K562 (cell line): ENCODE measurements at regions not wholly inside any gene's neighbourhood (a gene's known extent, or its start where the extent isn't known, plus 50 kb on each side); places are given as distances from the start of the nearest gene placed in this dataset.

Experiments used
- ATAC-seq: fragments of 200-7000 bp; cut with Tn5 transposase; 3 replicates; pipeline ENCODE4 v1.9.1; 2020; ENCODE audit warnings: moderate library complexity
- BruUV-seq: library from RNA; stranded (reverse); fragments of 400-500 nt; replicated peaks from 2 replicates; lab custom pipeline; 2021; lab: Mats Ljungman, UMichigan
- CTCF ChIA-PET: fragments of 300-600 bp; formaldehyde crosslinking; extraction: SDS; loops from one replicate; lab custom pipeline; 2021; ENCODE audit warnings: low intra/inter-chr PET ratio; lab: Yijun Ruan, JAX
- POLR2A ChIA-PET: fragments of 300-600, 350-650 bp; sonication (Branson Sonifier 250); formaldehyde crosslinking; extraction: SDS; loops from one replicate; lab custom pipeline; 2021; ENCODE audit warnings: antibody characterized with exemption, inconsistent platforms; lab: Yijun Ruan, JAX
- DNase-seq, 4 experiments: peaks; one replicate each; pipeline versions ENCODE4 v3.0.0 to v3.0.0-alpha.2; 2011 to 2018; ENCODE audit warnings: low spot score in 3 of 4, mixed read lengths in 3 of 4; ENCODE audit errors: extremely low read depth in 1 of 4
- FAIRE-seq: peaks from 2 replicates; lab custom pipeline; 2011; peaks lifted over from hg19 to GRCh38; lab: Jason Lieb, UNC
- H2AFZ ChIP-seq: 2 replicates; pipeline ENCODE4 v1.6.0; 2011; ENCODE audit warnings: low read depth, low read length, control low read depth, inconsistent platforms
- H3K27ac ChIP-seq: fragments of 200-600 bp; 3 replicates; pipeline ENCODE4 v1.8.0; 2011; ENCODE audit warnings: low read depth, mild to moderate bottlenecking, control low read depth, inconsistent platforms, low read length, moderate library complexity, mixed read lengths; ENCODE audit errors: extremely low read depth
- H3K27me3 ChIP-seq, 2 experiments: fragments of 300-600 bp in 1 of 2; 2 replicates in 1 of 2; 3 replicates in 1 of 2; pipeline versions ENCODE4 v1.6.0 to v1.8.0; 2011; ENCODE audit warnings: inconsistent platforms in 2 of 2, low read length in 2 of 2, mild to moderate bottlenecking in 1 of 2, mixed read lengths in 1 of 2, moderate library complexity in 1 of 2; ENCODE audit not compliant: control insufficient read depth in 2 of 2, insufficient read depth in 2 of 2
- H3K36me3 ChIP-seq: fragments of 300-600 bp; 3 replicates; pipeline ENCODE4 v1.8.0; 2011; ENCODE audit warnings: mild to moderate bottlenecking, low read length, inconsistent platforms; ENCODE audit not compliant: control insufficient read depth, insufficient read depth
- H3K4me1 ChIP-seq, 2 experiments: fragments of 200-600 bp in 1 of 2; replicated peaks in 1 of 2; 2 replicates in 1 of 2; 3 replicates in 1 of 2; pipeline versions ENCODE4 v1.5.1 to v1.8.0; 2011; ENCODE audit warnings: inconsistent platforms in 2 of 2, low read length in 2 of 2, mild to moderate bottlenecking in 1 of 2, mixed read lengths in 1 of 2, moderate library complexity in 1 of 2; ENCODE audit not compliant: control insufficient read depth in 2 of 2, insufficient read depth in 2 of 2
- H3K4me2 ChIP-seq: 2 replicates; pipeline ENCODE4 v1.6.1; 2011; ENCODE audit warnings: low read length, control low read depth, inconsistent platforms, mixed read lengths; ENCODE audit not compliant: insufficient read depth
- H3K4me3 ChIP-seq: fragments of 200-600 bp; sonication (generic), shearing (Covaris generic); 2 replicates; pipeline ENCODE4 v1.5.1; 2016; ENCODE audit warnings: control low read depth, inconsistent platforms
- H3K79me2 ChIP-seq: fragments of 200-600 bp; 3 replicates; pipeline ENCODE4 v1.8.0; 2011; ENCODE audit warnings: low read length, inconsistent platforms; ENCODE audit not compliant: control insufficient read depth, insufficient read depth
- H3K9ac ChIP-seq, 2 experiments: 2 replicates each; pipeline versions ENCODE4 v1.6.0 to v1.6.1; 2011; ENCODE audit warnings: low read depth in 2 of 2, low read length in 2 of 2, control low read depth in 1 of 2, inconsistent platforms in 1 of 2, mild to moderate bottlenecking in 1 of 2, mixed read lengths in 1 of 2; ENCODE audit not compliant: insufficient read depth in 1 of 2
- H3K9me1 ChIP-seq: one replicate; pipeline ENCODE4 v1.6.0; 2011; ENCODE audit warnings: inconsistent platforms, mild to moderate bottlenecking, low read length, moderate library complexity; ENCODE audit not compliant: control insufficient read depth, insufficient read depth
- H3K9me3 ChIP-seq: replicated peaks from 2 replicates; pipeline ENCODE4 v1.5.1; 2011; ENCODE audit warnings: low read depth, low read length, inconsistent platforms; ENCODE audit not compliant: control insufficient read depth, insufficient read depth
- H4K20me1 ChIP-seq: replicated peaks from 2 replicates; pipeline ENCODE4 v1.6.1; 2011; ENCODE audit warnings: low read length, inconsistent platforms, mixed read lengths; ENCODE audit not compliant: control insufficient read depth, insufficient read depth
- ELF4 ChIP-seq: fragments of 450-650 bp; formaldehyde crosslinking; IDR thresholded peaks from 2 replicates; pipeline ENCODE4 v1.4.0; 2022; ENCODE audit warnings: missing genetic modification characterization
- MEIS2 ChIP-seq: fragments of 450-650 bp; IDR thresholded peaks from 2 replicates; pipeline ENCODE4 v1.6.1; 2014; ENCODE audit warnings: mild to moderate bottlenecking; ENCODE audit not compliant: partially characterized antibody
- MTA2 ChIP-seq: fragments of 450-650 bp; IDR thresholded peaks from 2 replicates; pipeline ENCODE4 v1.6.1; 2016; ENCODE audit warnings: low read depth
- NCOA1 ChIP-seq: fragments of 450-650 bp; IDR thresholded peaks from 2 replicates; pipeline ENCODE4 v1.6.1; 2016; ENCODE audit warnings: low read depth
- PHB ChIP-seq: fragments of 250-450 bp; sonication (Bioruptor Pico); IDR thresholded peaks from 2 replicates; pipeline ENCODE4 v1.5.0; 2021
- PML ChIP-seq: IDR thresholded peaks from 2 replicates; pipeline ENCODE4 v1.6.1; 2012; ENCODE audit warnings: low read length, inconsistent platforms
- PTBP1 ChIP-seq: fragments of 200-400 bp; formaldehyde crosslinking; IDR thresholded peaks from 2 replicates; pipeline ENCODE4 v1.6.1; 2017; ENCODE audit warnings: low read depth, low read length
- PURB ChIP-seq: sonication (generic); formaldehyde crosslinking; IDR thresholded peaks from 2 replicates; pipeline ENCODE4 v1.9.0; 2021; ENCODE audit warnings: low read depth, mild to moderate bottlenecking, missing genetic modification reagents
- RNF2 ChIP-seq: sonication (generic); IDR thresholded peaks from 2 replicates; pipeline ENCODE4 v1.6.1; 2016
- SMAD3 ChIP-seq: fragments of 450-650 bp; formaldehyde crosslinking; conservative IDR thresholded peaks from 2 replicates; pipeline ENCODE4 v1.4.0; 2020; ENCODE audit warnings: mild to moderate bottlenecking
- STAT5B ChIP-seq: fragments of 250-450 bp; sonication (Bioruptor Pico); IDR thresholded peaks from 2 replicates; pipeline ENCODE4 v1.8.0; 2021; ENCODE audit warnings: mild to moderate bottlenecking, inconsistent platforms
- XRCC4 ChIP-seq: IDR thresholded peaks from one replicate; pipeline ENCODE4 v1.6.1; 2011; ENCODE audit not compliant: insufficient read depth, insufficient read length; ENCODE audit errors: extremely low read depth
- ZNF57 ChIP-seq: fragments of 450-650 bp; formaldehyde crosslinking; IDR thresholded peaks from 2 replicates; pipeline ENCODE4 v1.4.0; 2020; ENCODE audit warnings: mild to moderate bottlenecking, moderate library complexity
- WGBS: fragments of 100-300 bp; shearing (Covaris generic); methylation state at CpG from one replicate; pipeline ENCODE4 v1.1.6; 2016; ENCODE audit warnings: low coverage, mixed read lengths; ENCODE audit not compliant: insufficient coverage; ENCODE audit errors: missing lambda C conversion rate; 5-methylcytosine and 5-hydroxymethylcytosine counted together
- in situ Hi-C: fragments of 300-500 bp; cut with MboI; formaldehyde crosslinking; loops from 4 replicates; pipeline ENCODE4 v1.15.0; 2018; ENCODE audit warnings: inconsistent platforms, mixed read lengths
- intact Hi-C: fragments of 100-400 bp; cut with micrococcal nuclease; formaldehyde crosslinking; loops from 2 replicates; pipeline ENCODE4 v1.14.2; 2022
- TF ChIP-seq, protein P1 (sequence below): fragments of 250-450 bp; sonication (Bioruptor Pico); IDR thresholded peaks from 2 replicates; pipeline ENCODE4 v1.5.0; 2022; ENCODE audit warnings: mild to moderate bottlenecking

DNA sequence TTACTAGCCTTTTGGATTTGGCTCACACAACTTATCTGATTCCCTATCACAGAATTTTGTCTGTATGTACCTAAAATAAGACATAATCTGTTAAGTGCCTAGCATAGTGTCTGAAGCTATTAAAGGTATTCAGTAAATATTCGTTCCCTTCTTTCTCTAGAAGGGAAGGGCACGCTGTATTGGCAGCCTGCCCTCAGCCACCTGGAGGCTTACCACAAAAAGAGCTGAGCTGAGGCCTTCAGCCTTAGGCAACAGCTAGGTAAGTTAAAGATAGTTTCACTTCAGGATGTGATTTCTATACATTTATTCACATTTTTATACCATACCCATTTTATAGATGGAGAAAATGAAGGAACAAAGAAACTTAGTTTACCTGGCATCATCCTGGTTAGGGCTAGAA lies 400.0 kb upstream of the LCORL start:
- Histone ChIP-seq H3K36me3 (no peaks in the 10 kb centered on the region), H2AFZ (no peak overlapping the region), H3K9me3 (no peaks in the 10 kb centered on the region), H3K79me2 (no peaks in the 10 kb centered on the region), H3K4me2 (no peak overlapping the region), H3K4me3 (no peak overlapping the region), H3K4me1 (no peaks in the 10 kb centered on the region), H4K20me1 (no peaks in the 10 kb centered on the region), H3K27me3 (no peaks in the 10 kb centered on the region), H3K9ac (no peak overlapping the region), H3K27ac (no peak overlapping the region), H3K9me1 (no peaks in the 10 kb centered on the region)
- no TSS peak for BruUV-seq
- POLR2A ChIA-PET, result no interaction called here
- CTCF ChIA-PET, result no interaction called here
- intact Hi-C loops (no loop called here), in situ Hi-C loops (no loop called here)
- FAIRE-seq (no peak), DNase-seq (no peak), ATAC-seq (no peak)
- 0% methylated on average over 2 of the region's 2 CpGs for whole genome bisulfite sequencing
- TF ChIP-seq PURB (CRISPR knock-in tag), result no peak
- no peak for TF ChIP-seq MEIS2

DNA sequence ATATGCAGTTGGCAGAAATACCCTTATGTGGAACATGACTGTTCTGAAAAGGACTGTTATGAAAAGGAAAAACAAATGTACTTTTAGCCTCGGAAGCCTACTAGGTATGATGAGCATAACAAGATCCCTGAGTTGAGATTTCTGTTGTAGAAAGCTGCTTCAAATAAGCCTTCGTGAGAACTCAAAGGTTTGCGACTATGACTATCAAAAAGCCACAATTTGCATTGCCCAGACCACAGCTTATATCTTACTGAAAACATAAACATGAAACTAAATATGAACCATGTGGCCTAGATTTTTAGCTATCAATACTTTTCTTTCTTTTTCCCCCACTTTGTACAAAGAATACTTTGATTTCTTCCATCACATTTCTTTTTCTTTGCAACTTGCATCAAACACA lies 398.2 kb upstream of the LCORL start:
- Histone ChIP-seq H3K4me2 (no peak overlapping the region), H4K20me1 (no peaks in the 10 kb centered on the region), H3K4me1 (no peaks in the 10 kb centered on the region), H3K27ac (no peak overlapping the region), H3K36me3 (no peaks in the 10 kb centered on the region), H2AFZ (no peak overlapping the region), H3K9ac (no peak overlapping the region), H3K4me3 (no peak overlapping the region), H3K9me1 (no peaks in the 10 kb centered on the region), H3K9me3 (no peaks in the 10 kb centered on the region), H3K79me2 (no peaks in the 10 kb centered on the region), H3K27me3 (no peaks in the 10 kb centered on the region)
- ATAC-seq (no peak), DNase-seq (no peak), FAIRE-seq (no peak)
- ChIA-PET POLR2A (no interaction called here), CTCF (no interaction called here)
- intact Hi-C loops, result no loop called here
- BruUV-seq, result no TSS peak
- WGBS, result 3% methylated on average over 3 of the region's 3 CpGs
- in situ Hi-C loops, result no loop called here
- TF ChIP-seq XRCC4 (no peak), RNF2 (no peak), PTBP1 (no peak), MTA2 (no peak), STAT5B (no peak), ELF4 (CRISPR knock-in tag) (no peak), PML (no peak), ZNF57 (no peak), PHB (CRISPR knock-in tag) (no peak), NCOA1 (no peak), SMAD3 (CRISPR knock-in tag) (no peak)
- TF ChIP-seq, protein P1, sequence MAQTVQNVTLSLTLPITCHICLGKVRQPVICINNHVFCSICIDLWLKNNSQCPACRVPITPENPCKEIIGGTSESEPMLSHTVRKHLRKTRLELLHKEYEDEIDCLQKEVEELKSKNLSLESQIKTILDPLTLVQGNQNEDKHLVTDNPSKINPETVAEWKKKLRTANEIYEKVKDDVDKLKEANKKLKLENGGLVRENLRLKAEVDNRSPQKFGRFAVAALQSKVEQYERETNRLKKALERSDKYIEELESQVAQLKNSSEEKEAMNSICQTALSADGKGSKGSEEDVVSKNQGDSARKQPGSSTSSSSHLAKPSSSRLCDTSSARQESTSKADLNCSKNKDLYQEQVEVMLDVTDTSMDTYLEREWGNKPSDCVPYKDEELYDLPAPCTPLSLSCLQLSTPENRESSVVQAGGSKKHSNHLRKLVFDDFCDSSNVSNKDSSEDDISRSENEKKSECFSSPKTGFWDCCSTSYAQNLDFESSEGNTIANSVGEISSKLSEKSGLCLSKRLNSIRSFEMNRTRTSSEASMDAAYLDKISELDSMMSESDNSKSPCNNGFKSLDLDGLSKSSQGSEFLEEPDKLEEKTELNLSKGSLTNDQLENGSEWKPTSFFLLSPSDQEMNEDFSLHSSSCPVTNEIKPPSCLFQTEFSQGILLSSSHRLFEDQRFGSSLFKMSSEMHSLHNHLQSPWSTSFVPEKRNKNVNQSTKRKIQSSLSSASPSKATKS (CRISPR knock-in tag), result no peak
